SK-N-SH (cell line): ENCODE measurements at regions not wholly inside any gene's neighbourhood (a gene's known extent, or its start where the extent isn't known, plus 50 kb on each side); places are given as distances from the start of the nearest gene placed in this dataset.

ENCODE experiments used
- CTCF ChIP-seq: fragments of 200-600 bp; sonication (generic); IDR thresholded peaks from 2 replicates; pipeline ENCODE4 v1.6.1; 2017; ENCODE audit warnings: antibody characterized with exemption, mild to moderate bottlenecking, moderate library complexity
- EP300 ChIP-seq, 2 experiments: IDR thresholded peaks; 2 replicates each; pipeline versions ENCODE4 v1.4.0 to v1.6.1; 2012; ENCODE audit warnings: borderline replicate concordance in 1 of 2, low read depth in 1 of 2, low read length in 1 of 2
- FOXM1 ChIP-seq: IDR thresholded peaks from 2 replicates; pipeline ENCODE4 v1.4.0; 2012; ENCODE audit warnings: low read depth, mild to moderate bottlenecking
- JUND ChIP-seq: IDR thresholded peaks from 2 replicates; pipeline ENCODE4 v1.4.0; 2012
- NRF1 ChIP-seq: IDR thresholded peaks from 2 replicates; pipeline ENCODE4 v1.6.1; 2012; ENCODE audit warnings: low read depth, mild to moderate bottlenecking, low read length
- POLR2AphosphoS5 ChIP-seq: IDR thresholded peaks from 2 replicates; pipeline ENCODE4 v1.6.1; 2012; ENCODE audit warnings: low read depth, low read length
- REST ChIP-seq: IDR thresholded peaks from 2 replicates; pipeline ENCODE4 v1.6.1; 2012; ENCODE audit warnings: mild to moderate bottlenecking, low read depth, low read length, moderate library complexity
- RFX5 ChIP-seq: IDR thresholded peaks from 2 replicates; pipeline ENCODE4 v1.6.1; 2012; ENCODE audit warnings: mild to moderate bottlenecking, improper control_type of control experiment, low read length
- RXRA ChIP-seq: IDR thresholded peaks from 2 replicates; pipeline ENCODE4 v1.4.0; 2012; ENCODE audit warnings: low read depth, mild to moderate bottlenecking, borderline replicate concordance
- ZBTB33 ChIP-seq: IDR thresholded peaks from 2 replicates; pipeline ENCODE4 v1.4.0; 2012; ENCODE audit warnings: low read depth, borderline replicate concordance

GRCh38 chr6:71675386-71675785 lies 211.0 kb upstream of the RIMS1 start:
- no peak for TF ChIP-seq POLR2AphosphoS5
- TF ChIP-seq CTCF: no peak
- TF ChIP-seq REST: no peak
- no peak for TF ChIP-seq EP300 (IDR thresholded peaks at IDR 0.05; ENCODE audit: borderline replicate concordance in 1 of 2, low read depth in 1 of 2, low read length in 1 of 2)
- TF ChIP-seq RXRA: no peak
- TF ChIP-seq ZBTB33: no peak
- no peak for TF ChIP-seq NRF1
- no peak for TF ChIP-seq JUND
- TF ChIP-seq RFX5: no peak
- TF ChIP-seq FOXM1: no peak
